SK-N-SH treated with all-trans-retinoic acid at 6 μM for 48 hours (cell line): ENCODE measurements at regions not wholly inside any gene's neighbourhood (a gene's known extent, or its start where the extent isn't known, plus 50 kb on each side); places are given as distances from the start of the nearest gene placed in this dataset.

Experiments used
- ARNTL ChIP-seq: fragments of 450-650 bp; formaldehyde crosslinking; IDR thresholded peaks from 2 replicates; pipeline ENCODE4 v1.5.0; 2020; ENCODE audit warnings: low read depth, mild to moderate bottlenecking, moderate library complexity, borderline replicate concordance
- BACH2 ChIP-seq: fragments of 250-450 bp; sonication (Bioruptor Pico); IDR thresholded peaks from 2 replicates; pipeline ENCODE4 v1.9.0; 2021; ENCODE audit warnings: mild to moderate bottlenecking, borderline replicate concordance
- CREB5 ChIP-seq: fragments of 250-450 bp; sonication (Bioruptor Pico); IDR thresholded peaks from 2 replicates; pipeline ENCODE4 v1.5.1; 2020; ENCODE audit warnings: low read depth, mild to moderate bottlenecking, moderate library complexity
- ISL1 ChIP-seq: fragments of 250-450 bp; sonication (Bioruptor Pico); IDR thresholded peaks from 2 replicates; pipeline ENCODE4 v2.1.2; 2022; ENCODE audit warnings: mild to moderate bottlenecking, moderate library complexity
- OSR1 ChIP-seq: fragments of 250-450 bp; sonication (Bioruptor Pico); IDR thresholded peaks from 2 replicates; pipeline ENCODE4 v1.8.0; 2022; ENCODE audit warnings: moderate library complexity, mild to moderate bottlenecking, inconsistent platforms
- PATZ1 ChIP-seq: fragments of 250-450 bp; sonication (Bioruptor Pico); IDR thresholded peaks from 2 replicates; pipeline ENCODE4 v1.8.0; 2020; ENCODE audit warnings: mild to moderate bottlenecking, moderate library complexity, borderline replicate concordance
- SNAI2 ChIP-seq: fragments of 250-450 bp; sonication (Bioruptor Pico); IDR thresholded peaks from 2 replicates; pipeline ENCODE4 v1.5.0; 2020; ENCODE audit warnings: mild to moderate bottlenecking, moderate library complexity
- TOX ChIP-seq: fragments of 250-450 bp; sonication (Bioruptor Pico); IDR thresholded peaks from 2 replicates; pipeline ENCODE4 v1.8.0; 2021; ENCODE audit warnings: mild to moderate bottlenecking, moderate library complexity, borderline replicate concordance
- ZFP3 ChIP-seq: fragments of 250-450 bp; sonication (Bioruptor Pico); IDR thresholded peaks from 2 replicates; pipeline ENCODE4 v1.5.0; 2020; ENCODE audit warnings: mild to moderate bottlenecking, moderate library complexity
- ZFP30 ChIP-seq: fragments of 450-650 bp; formaldehyde crosslinking; IDR thresholded peaks from 2 replicates; pipeline ENCODE4 v1.5.0; 2022; ENCODE audit warnings: mild to moderate bottlenecking, moderate library complexity
- ZNF70 ChIP-seq: fragments of 450-650 bp; formaldehyde crosslinking; IDR thresholded peaks from 2 replicates; pipeline ENCODE4 v1.5.0; 2020; ENCODE audit warnings: mild to moderate bottlenecking, moderate library complexity

GRCh38 chr13:75170311-75170710 lies 311.7 kb downstream of the TBC1D4 start:
- TF ChIP-seq ISL1 (no peak), ZNF70 (CRISPR knock-in tag) (no peak), ZFP3 (CRISPR knock-in tag) (no peak), OSR1 (CRISPR knock-in tag) (no peak), ZFP30 (no peak), ARNTL (CRISPR knock-in tag) (no peak), PATZ1 (CRISPR knock-in tag) (no peak), TOX (no peak), SNAI2 (CRISPR knock-in tag) (no peak), BACH2 (CRISPR knock-in tag) (no peak), CREB5 (no peak)
